GM23248 (cell line): ENCODE measurements at regions not wholly inside any gene's neighbourhood (a gene's known extent, or its start where the extent isn't known, plus 50 kb on each side); places are given as distances from the start of the nearest gene placed in this dataset.

Source experiments
- EZH2 ChIP-seq: fragments of 200-600 bp; sonication (generic); IDR thresholded peaks from 2 replicates; pipeline ENCODE4 v1.6.1; 2018; ENCODE audit warnings: antibody characterized with exemption, mild to moderate bottlenecking; ENCODE audit not compliant: insufficient read depth, poor library complexity, severe bottlenecking
- EZH2phosphoT487 ChIP-seq: fragments of 200-600 bp; sonication (generic); IDR thresholded peaks from 2 replicates; pipeline ENCODE4 v1.6.1; 2018; ENCODE audit warnings: antibody characterized with exemption, moderate library complexity, mild to moderate bottlenecking, low read depth; ENCODE audit not compliant: insufficient read depth

DNA sequence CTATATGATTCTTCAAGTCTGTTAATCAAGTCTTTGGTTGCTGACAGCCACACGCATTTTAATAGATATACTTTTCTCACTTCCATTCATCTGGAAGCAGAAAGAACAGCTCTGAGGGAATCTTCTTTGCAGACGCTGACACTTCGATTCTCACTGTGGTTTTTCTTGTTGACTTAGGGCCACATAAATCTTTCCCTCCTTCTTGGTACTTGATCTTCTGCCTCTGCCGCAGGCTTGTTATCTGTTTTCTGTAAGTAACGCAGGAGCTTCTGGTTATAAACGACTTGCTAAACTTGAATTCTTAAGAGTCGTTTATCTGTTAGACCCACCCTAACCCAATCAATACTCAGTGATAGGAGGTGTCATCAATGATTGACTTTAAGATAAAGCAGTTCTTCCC lies 268.8 kb upstream of the SULF2 start:
- no peak for TF ChIP-seq EZH2phosphoT487
- no peak for TF ChIP-seq EZH2
